Bronchial epithelial cell (primary cell): ENCODE measurements at regions not wholly inside any gene's neighbourhood (a gene's known extent, or its start where the extent isn't known, plus 50 kb on each side); places are given as distances from the start of the nearest gene placed in this dataset.

ENCODE experiments used
- DNase-seq: peaks from one replicate; pipeline ENCODE4 v3.0.0-alpha.2; 2010; ENCODE audit warnings: low read depth
- FAIRE-seq: peaks from 2 replicates; lab custom pipeline; 2011; peaks lifted over from hg19 to GRCh38; lab: Jason Lieb, UNC
- H3K27me3 ChIP-seq: 2 replicates; pipeline ENCODE4 v1.5.1; 2011; ENCODE audit warnings: low read length; ENCODE audit not compliant: control insufficient read depth, insufficient read depth
- H3K36me3 ChIP-seq: 2 replicates; pipeline ENCODE4 v1.5.1; 2011; ENCODE audit warnings: low read length; ENCODE audit not compliant: control insufficient read depth, insufficient read depth
- H3K4me3 ChIP-seq: 2 replicates; pipeline ENCODE4 v1.5.1; 2011; ENCODE audit warnings: mild to moderate bottlenecking, low read depth, low read length, control low read depth
- TF ChIP-seq, protein P1 (sequence below): IDR thresholded peaks from 2 replicates; pipeline ENCODE4 v1.5.1; 2011; ENCODE audit warnings: mild to moderate bottlenecking, moderate library complexity, low read length, control low read depth, inconsistent platforms; ENCODE audit not compliant: insufficient read depth, severe bottlenecking

DNA sequence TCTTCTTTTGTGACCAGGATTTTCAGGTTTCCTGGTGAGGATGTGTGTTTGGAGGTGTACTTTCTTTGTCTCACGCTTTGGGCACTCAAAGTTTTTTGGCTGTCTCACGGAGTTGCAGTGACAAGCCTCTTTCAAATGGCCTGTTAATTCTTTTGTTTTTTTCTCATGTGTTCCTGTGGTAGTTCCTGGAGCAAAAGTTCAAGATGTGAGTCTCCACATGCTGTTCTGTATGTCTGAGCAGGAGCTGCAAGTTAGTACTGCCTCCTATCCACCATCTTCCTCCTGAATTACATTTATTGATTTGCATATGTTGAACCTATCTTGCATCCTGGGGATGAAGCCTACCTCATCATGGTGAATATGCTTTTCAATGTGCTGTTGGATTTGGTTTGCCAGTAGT lies 118.5 kb downstream of the VSIG4 start:
- TF ChIP-seq, protein P1, sequence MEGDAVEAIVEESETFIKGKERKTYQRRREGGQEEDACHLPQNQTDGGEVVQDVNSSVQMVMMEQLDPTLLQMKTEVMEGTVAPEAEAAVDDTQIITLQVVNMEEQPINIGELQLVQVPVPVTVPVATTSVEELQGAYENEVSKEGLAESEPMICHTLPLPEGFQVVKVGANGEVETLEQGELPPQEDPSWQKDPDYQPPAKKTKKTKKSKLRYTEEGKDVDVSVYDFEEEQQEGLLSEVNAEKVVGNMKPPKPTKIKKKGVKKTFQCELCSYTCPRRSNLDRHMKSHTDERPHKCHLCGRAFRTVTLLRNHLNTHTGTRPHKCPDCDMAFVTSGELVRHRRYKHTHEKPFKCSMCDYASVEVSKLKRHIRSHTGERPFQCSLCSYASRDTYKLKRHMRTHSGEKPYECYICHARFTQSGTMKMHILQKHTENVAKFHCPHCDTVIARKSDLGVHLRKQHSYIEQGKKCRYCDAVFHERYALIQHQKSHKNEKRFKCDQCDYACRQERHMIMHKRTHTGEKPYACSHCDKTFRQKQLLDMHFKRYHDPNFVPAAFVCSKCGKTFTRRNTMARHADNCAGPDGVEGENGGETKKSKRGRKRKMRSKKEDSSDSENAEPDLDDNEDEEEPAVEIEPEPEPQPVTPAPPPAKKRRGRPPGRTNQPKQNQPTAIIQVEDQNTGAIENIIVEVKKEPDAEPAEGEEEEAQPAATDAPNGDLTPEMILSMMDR = no peak
- Histone ChIP-seq H3K36me3 (no peaks in the 10 kb centered on the region), H3K4me3 (no peak overlapping the region), H3K27me3 (no peaks in the 10 kb centered on the region)
- FAIRE-seq = no peak
- peak; percentile 54 for DNase-seq

GRCh38 chrX:65920620-65921019 lies 119.3 kb downstream of the VSIG4 start:
- Histone ChIP-seq H3K27me3 (no peaks in the 10 kb centered on the region), H3K36me3 (no peaks in the 10 kb centered on the region), H3K4me3 (no peak overlapping the region)
- TF ChIP-seq, protein P1 = no peak
- peak; percentile 96 for DNase-seq
- peak; percentile 55 for FAIRE-seq

- FAIRE-seq = no peak
Measured at GRCh38 chrX:65910899-65911298, 129.0 kb downstream of the VSIG4 start.

DNA sequence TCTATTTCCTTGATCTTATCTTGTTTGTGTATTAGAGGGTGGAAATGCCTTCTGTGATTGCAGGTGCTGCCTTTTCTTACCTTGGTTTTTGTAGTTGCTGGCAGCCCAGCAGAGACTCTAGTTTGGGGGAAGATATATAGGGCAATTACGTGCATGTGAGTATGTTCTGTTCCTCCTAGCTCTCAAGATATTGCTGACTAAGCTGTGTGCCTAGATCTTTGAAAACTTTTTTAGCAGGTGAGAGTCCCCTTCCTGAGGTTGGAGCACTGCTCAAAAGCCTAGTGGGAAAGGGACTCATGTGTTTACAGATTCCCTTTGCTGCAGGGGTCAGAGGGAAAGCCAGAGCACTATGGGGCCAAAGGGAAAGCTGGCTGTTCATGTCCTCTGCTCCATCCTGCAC lies 136.1 kb downstream of the VSIG4 start:
- DNase-seq = no peak
- FAIRE-seq = no peak
- Histone ChIP-seq H3K27me3 (no peaks in the 10 kb centered on the region), H3K4me3 (no peak overlapping the region), H3K36me3 (no peaks in the 10 kb centered on the region)
- TF ChIP-seq, protein P1 = no peak

More at GRCh38 chrX:65910899-65911298, 129.0 kb downstream of the VSIG4 start:
- TF ChIP-seq, protein P1 = no peak
- no peaks in the 10 kb centered on the region for H3K36me3 ChIP-seq
- H3K4me3 ChIP-seq = no peak overlapping the region
- no peak for DNase-seq
- no peaks in the 10 kb centered on the region for H3K27me3 ChIP-seq

GRCh38 chrX:65902011-65902410 lies 137.9 kb downstream of the VSIG4 start:
- no peaks in the 10 kb centered on the region for H3K27me3 ChIP-seq
- FAIRE-seq = no peak

More at GRCh38 chrX:65902011-65902410, 137.9 kb downstream of the VSIG4 start:
- H3K4me3 ChIP-seq = no peak overlapping the region
- H3K36me3 ChIP-seq = no peaks in the 10 kb centered on the region
- TF ChIP-seq, protein P1 = no peak
- DNase-seq = no peak
